ENCODE measurements at regions not wholly inside any gene's neighbourhood (a gene's known extent, or its start where the extent isn't known, plus 50 kb on each side); places are given as distances from the start of the nearest gene placed in this dataset.

DNA sequence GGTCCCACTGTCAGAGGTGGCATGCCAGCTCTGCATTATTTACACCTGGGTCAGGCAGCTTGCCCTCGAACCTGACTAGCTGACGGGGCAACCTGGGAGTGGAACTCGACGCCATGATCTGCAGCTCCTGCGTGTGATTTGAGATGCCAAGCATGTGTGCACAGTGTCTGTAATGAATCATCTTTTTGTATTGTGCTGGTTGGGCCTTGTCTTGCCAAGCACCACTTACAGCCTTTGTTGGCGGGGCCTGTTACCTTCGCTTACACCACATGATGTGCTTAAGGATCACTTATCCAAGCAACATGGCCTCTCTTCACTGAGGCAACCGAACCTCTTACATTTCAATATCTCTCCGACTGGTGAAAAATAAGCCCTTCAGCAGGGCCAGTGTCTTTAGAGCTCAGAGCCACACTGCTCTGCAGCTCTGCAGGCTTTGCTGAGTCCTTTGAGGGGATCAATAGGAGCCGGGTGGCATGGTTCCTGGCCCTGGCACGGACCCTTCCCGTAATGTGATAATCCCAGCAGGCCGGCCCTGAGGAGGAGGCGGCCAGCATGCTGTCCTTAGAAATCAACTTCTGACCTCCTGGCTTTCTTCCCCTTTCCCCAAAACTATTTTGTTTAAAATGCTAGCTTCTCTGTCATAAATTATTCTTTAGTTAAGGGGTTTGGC is 297.7 kb upstream of the CD180 start:
- no peak for DNase-seq
- no peaks in the 10 kb centered on the region for H3K36me3 Mint-ChIP-seq
- peaks cover 0 to 1% of the 10 kb centered on the region in 2 donors for H3K4me1 Mint-ChIP-seq
- H3K4me3 Mint-ChIP-seq: no peak overlapping the region
- no peaks in the 10 kb centered on the region for H3K27me3 Mint-ChIP-seq
- H3K27ac Mint-ChIP-seq: no peak overlapping the region
- peaks cover 0 to 4% of the 10 kb centered on the region in 2 donors for H3K9me3 Mint-ChIP-seq
- ATAC-seq (replicated peaks): no peak

DNA sequence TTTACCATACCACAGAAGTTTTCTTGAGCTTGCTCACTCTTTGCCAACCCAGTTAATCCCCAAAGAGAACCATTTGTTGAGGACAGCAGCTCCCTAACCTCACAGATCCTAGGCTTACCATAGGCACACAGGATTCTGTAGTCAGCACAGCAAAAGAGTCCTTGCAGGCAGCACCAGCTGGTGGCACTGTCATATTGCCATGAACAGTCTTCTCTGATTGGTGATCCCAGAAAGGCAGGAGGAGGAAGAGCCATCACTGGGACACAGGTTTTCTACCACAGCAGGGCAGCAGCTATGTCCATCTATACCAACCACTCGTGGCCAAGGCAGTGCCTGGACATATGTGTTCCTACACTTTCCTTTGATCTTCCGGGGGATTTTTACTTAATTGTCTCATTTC is 297.1 kb upstream of the CD180 start:
- DNase-seq: no peak
- ATAC-seq (replicated peaks): no peak
- H3K9me3 Mint-ChIP-seq: peaks cover 0 to 4% of the 10 kb centered on the region in 2 donors
- H3K36me3 Mint-ChIP-seq: no peaks in the 10 kb centered on the region
- H3K4me1 Mint-ChIP-seq: peaks cover 0 to 1% of the 10 kb centered on the region in 2 donors
- H3K4me3 Mint-ChIP-seq: no peak overlapping the region
- H3K27ac Mint-ChIP-seq: no peak overlapping the region
- H3K27me3 Mint-ChIP-seq: no peaks in the 10 kb centered on the region

DNA sequence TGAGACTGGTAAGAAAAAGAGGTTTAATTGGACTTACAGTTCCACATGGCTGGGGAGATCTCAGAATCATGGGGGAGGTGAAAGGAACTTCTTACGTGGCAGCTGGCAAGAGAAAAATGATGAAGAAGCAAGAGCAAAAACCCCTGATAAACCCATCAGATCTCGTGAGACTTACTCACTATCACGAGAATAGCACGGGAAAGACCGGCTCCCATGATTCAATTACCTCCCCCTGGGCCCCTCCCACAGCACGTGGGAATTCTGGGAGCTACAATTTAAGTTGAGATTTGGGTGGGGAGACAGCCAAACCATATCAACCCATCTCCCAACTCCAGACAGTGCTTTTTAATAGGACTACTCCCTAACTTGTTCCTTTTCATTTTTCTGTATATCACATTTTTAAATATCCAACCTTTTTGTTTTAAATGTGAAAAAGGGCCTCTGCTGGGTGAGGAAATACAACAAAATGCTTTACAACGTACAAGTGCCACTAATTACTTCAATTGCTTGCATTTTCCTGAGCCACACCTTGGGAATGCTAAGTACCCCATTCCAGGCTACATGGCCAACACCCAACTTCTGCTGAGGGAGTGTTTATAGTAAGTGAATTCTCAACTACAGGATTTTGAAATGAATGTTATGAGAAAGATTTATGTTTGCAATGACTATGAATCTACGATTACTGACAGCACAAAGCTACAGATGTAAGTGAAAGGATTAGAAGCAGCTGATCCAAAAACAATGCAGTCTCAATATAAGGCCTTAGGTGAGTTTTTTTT is 294.1 kb upstream of the CD180 start:
- no peak overlapping the region for H3K4me3 Mint-ChIP-seq
- no peak for ATAC-seq (replicated peaks)
- no peaks in the 10 kb centered on the region for H3K36me3 Mint-ChIP-seq

DNA sequence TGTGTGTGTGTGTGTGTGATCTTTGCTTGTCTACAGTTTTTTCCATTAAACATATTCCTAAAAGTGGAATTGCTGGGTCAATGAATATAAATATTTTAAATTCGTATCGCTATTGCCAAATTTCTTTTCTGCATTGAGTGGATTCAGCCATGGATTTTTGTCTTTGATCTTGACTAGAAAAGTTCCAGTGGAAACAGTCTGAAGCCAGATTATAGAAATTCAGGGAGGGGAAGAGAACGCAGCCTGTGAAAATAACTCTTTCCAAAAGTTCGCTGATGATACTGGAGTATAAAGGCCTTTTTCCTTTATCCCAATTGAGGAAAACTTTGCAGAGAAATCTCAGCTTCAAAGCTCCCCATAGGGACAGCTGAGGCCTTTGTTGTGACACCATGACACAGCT is 292.3 kb upstream of the CD180 start:
- Mint-ChIP-seq H3K27me3 (no peaks in the 10 kb centered on the region), H3K36me3 (no peaks in the 10 kb centered on the region), H3K4me3 (no peak overlapping the region), H3K27ac (no peak overlapping the region), H3K4me1 (peaks cover 0 to 1% of the 10 kb centered on the region in 2 donors), H3K9me3 (peaks cover 0 to 5% of the 10 kb centered on the region in 2 donors)
- ATAC-seq (replicated peaks): no peak
- DNase-seq: no peak

More for the DNA sequence above, 294.1 kb upstream of the CD180 start:
- Mint-ChIP-seq H3K27ac (no peak overlapping the region), H3K27me3 (no peaks in the 10 kb centered on the region), H3K9me3 (peaks cover 0 to 4% of the 10 kb centered on the region in 2 donors), H3K4me1 (peaks cover 0 to 1% of the 10 kb centered on the region in 2 donors)
- no peak for DNase-seq

DNA sequence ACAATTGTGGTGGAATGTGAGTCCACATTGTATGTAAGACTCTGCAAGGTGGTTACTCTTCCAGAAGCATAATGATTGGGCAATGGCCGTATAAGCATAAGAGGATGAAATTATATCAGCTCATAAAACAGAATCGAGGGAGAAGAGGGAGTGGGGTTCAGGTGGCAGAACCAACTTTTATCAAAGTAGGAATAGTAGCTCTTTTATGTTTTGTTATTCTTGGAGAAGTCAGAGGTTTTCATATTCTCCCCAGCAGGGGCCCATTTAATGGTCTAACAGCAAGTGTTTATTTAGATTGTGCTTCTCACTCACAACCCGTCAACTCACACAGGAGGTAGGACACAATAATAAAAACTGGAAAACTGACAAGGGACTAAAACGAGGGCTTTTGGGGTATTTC is 291.3 kb upstream of the CD180 start:
- H3K36me3 Mint-ChIP-seq: no peaks in the 10 kb centered on the region
- no peak overlapping the region for H3K4me3 Mint-ChIP-seq
- no peak for DNase-seq
- peaks cover 0 to 1% of the 10 kb centered on the region in 2 donors for H3K4me1 Mint-ChIP-seq
- H3K27me3 Mint-ChIP-seq: peaks cover 0 to 4% of the 10 kb centered on the region in 2 donors
- peaks cover 0 to 5% of the 10 kb centered on the region in 2 donors for H3K9me3 Mint-ChIP-seq
- ATAC-seq (replicated peaks): no peak
- no peak overlapping the region for H3K27ac Mint-ChIP-seq

DNA sequence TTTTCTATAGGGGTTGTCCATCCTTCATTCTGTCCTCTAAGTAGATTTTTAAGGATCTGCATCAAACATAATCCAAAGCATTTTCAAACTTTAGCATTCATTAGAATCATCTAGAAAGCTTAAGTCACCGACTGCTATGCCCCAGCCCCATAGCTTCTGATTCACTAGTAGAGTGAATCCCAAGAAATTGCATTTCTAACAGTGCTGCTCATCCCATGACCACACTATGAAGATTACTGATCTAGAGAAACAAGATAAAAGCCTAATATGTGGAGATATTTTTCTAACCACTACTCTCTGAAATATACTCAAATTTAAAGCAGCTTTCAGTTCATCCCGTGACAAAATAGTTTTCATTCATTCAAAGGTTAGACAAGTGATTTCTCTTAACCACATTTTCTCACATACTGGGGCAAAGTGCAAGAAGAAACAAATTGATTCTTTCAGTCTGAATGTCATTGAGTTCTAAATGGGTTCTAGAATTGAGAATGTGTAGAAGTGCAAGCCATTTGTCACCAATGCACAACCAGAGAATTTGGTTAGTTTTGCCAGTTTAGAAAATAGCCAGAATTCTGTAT is 286.9 kb upstream of the CD180 start:
- peaks cover 0 to 10% of the 10 kb centered on the region in 2 donors for H3K27me3 Mint-ChIP-seq
- no peaks in the 10 kb centered on the region for H3K36me3 Mint-ChIP-seq
- no peaks in the 10 kb centered on the region for H3K4me1 Mint-ChIP-seq
- H3K4me3 Mint-ChIP-seq: no peak overlapping the region
- DNase-seq: no peak
- no peak overlapping the region for H3K27ac Mint-ChIP-seq
- peaks cover 0 to 1% of the 10 kb centered on the region in 2 donors for H3K9me3 Mint-ChIP-seq
- ATAC-seq (replicated peaks): no peak

DNA sequence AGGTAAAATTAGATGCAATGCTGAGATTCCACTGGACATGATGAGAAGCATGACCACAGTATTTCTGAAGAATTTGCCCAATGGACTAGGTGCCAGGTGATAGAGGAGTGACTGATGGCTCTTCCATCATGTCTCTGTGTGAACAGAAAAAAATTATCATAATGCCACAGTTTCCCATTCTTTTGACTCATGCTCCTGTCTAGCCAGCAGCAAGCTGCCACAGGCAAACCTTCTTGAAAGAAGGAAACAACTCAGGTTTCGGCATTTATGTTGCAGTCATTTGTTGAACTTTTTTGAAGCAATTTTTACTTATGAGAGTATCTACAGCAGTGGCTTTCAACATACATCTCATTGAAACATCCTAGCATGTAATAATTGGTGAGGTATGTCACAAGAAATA is 284.8 kb upstream of the CD180 start:
- Mint-ChIP-seq H3K4me1 (no peaks in the 10 kb centered on the region), H3K27me3 (peaks cover 4 to 10% of the 10 kb centered on the region in 2 donors), H3K4me3 (no peak overlapping the region), H3K27ac (no peak overlapping the region), H3K9me3 (peaks cover 0 to 1% of the 10 kb centered on the region in 2 donors), H3K36me3 (no peaks in the 10 kb centered on the region)
- DNase-seq (no peak), ATAC-seq (replicated peaks) (no peak)

DNA sequence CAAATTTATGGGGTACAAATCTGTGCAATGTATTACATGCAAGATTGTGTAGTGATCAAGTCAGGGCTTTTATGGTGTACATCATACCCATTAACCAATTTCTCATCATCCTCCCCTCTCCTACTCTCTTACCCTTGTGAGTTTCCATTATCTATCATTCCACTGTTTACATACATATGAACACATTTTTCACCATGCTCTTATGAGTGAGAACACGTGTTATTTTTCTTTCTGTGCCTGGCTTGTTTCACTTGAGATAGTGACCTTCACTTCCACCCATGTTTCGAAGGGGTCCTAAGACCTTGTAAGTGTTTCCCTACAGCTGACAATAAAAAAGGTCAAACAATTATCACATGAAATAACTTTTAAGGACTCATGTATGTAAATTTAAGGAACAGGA is 281.7 kb upstream of the CD180 start:
- ATAC-seq (replicated peaks) (no peak), DNase-seq (no peak)
- H3K27me3 Mint-ChIP-seq: peaks cover 4 to 6% of the 10 kb centered on the region in 2 donors

DNA sequence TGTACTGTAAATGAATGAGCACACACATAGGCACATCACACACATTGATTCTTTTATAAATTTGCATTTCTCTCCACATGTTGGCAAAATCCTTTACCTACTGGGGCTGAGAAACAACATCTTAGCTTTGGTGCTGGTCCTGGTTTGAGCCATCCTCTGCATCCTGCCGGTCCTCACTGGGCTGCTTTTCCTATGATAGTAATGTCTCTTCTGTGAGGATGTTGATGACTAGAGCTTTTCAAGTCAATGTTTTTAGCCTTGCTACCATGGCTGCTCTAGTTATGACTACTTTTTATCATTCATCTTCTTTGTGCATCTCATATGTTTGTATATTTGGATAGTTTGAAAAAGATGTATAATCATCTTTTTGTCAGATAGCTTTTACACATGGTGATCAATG is 280.4 kb upstream of the CD180 start:
- no peaks in the 10 kb centered on the region for H3K9me3 Mint-ChIP-seq
- H3K36me3 Mint-ChIP-seq: no peaks in the 10 kb centered on the region
- DNase-seq: no peak
- peaks cover 4 to 5% of the 10 kb centered on the region in 2 donors for H3K27me3 Mint-ChIP-seq
- H3K4me1 Mint-ChIP-seq: no peaks in the 10 kb centered on the region
- no peak for ATAC-seq (replicated peaks)
- H3K4me3 Mint-ChIP-seq: no peak overlapping the region
- no peak overlapping the region for H3K27ac Mint-ChIP-seq

More for the DNA sequence above, 281.7 kb upstream of the CD180 start:
- Mint-ChIP-seq H3K4me1 (no peaks in the 10 kb centered on the region), H3K36me3 (no peaks in the 10 kb centered on the region), H3K9me3 (no peaks in the 10 kb centered on the region), H3K27ac (no peak overlapping the region), H3K4me3 (no peak overlapping the region)

DNA sequence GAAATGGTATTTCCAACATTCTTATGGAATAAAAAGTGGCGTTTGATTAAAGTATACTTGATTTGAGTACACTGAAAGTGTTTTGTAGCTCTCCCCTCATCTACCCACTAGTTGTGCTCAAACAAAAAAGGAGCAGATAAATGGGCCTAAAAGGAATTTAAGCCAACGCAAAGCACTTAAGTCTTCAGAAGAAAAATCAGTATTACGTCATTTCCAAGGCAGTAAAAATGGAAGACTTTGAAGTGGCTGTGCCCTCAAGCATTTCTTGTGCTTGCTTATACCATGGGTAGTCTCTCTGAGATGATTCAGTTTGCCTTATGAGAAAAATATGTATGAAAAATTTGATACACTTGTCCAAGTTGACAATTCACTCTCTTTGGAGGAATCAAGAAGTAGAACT is 279.9 kb upstream of the CD180 start:
- no peaks in the 10 kb centered on the region for H3K36me3 Mint-ChIP-seq
- ATAC-seq (replicated peaks): no peak

DNA sequence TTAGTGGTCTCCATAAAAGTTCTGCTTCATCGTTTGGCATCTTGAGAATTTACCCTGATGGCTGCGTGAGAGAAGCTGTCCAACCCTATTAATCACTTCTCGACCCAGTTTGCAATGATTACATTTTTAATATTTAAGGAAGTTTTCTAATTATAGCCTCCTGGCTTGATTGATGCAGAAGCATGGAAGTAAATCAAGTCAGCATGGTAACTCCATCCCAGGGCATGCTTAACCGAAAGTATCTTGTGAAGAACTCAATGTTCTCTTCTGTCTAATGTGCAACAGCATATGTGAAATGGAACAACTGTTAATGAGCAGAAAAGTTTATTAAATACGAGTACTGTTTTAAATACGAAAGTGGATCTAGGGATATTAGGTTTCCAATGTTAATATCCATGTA is 278.9 kb upstream of the CD180 start:
- Mint-ChIP-seq H3K4me1 (no peaks in the 10 kb centered on the region), H3K9me3 (no peaks in the 10 kb centered on the region), H3K36me3 (no peaks in the 10 kb centered on the region), H3K4me3 (no peak overlapping the region), H3K27ac (no peak overlapping the region), H3K27me3 (peaks cover 4 to 5% of the 10 kb centered on the region in 2 donors)
- DNase-seq (no peak), ATAC-seq (replicated peaks) (no peak)

More for the DNA sequence above, 279.9 kb upstream of the CD180 start:
- DNase-seq: no peak
- Mint-ChIP-seq H3K4me1 (no peaks in the 10 kb centered on the region), H3K27ac (no peak overlapping the region), H3K4me3 (no peak overlapping the region), H3K27me3 (peaks cover 4 to 5% of the 10 kb centered on the region in 2 donors), H3K9me3 (no peaks in the 10 kb centered on the region)

DNA sequence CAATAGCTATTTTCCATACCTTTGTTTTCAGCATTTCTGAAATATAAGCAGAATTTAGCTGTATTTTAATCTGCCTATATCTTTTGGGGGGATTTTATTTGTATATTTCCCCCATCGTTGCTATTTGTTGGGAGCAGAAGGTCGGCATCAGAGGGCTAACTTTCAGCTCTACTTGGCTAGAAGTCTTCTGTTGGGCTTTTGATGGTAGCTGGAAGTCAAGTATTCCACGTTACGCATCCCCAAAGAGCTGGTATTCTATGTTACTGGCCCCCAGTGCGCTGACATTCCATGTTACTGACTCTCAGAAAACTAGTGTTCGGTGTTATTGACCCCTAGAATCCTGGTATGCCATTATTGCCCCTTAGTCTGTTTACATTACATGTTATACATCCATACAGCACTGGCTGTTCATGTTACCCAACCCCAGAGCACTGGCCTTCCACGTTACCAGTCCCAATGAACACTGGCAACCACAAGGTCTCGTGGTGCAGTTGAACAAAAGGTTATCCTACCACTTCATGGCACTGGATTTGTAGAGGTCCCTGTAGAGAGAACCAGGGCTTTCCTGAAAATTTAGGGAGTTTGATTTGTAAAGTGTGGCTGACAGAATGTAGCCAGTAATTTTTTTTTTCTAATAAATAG is 278.1 kb upstream of the CD180 start:
- ATAC-seq (replicated peaks): no peak
- Mint-ChIP-seq H3K27me3 (peaks cover 4 to 5% of the 10 kb centered on the region in 2 donors), H3K4me3 (no peak overlapping the region), H3K27ac (no peak overlapping the region), H3K9me3 (no peaks in the 10 kb centered on the region), H3K36me3 (no peaks in the 10 kb centered on the region), H3K4me1 (no peaks in the 10 kb centered on the region)
- DNase-seq: no peak

DNA sequence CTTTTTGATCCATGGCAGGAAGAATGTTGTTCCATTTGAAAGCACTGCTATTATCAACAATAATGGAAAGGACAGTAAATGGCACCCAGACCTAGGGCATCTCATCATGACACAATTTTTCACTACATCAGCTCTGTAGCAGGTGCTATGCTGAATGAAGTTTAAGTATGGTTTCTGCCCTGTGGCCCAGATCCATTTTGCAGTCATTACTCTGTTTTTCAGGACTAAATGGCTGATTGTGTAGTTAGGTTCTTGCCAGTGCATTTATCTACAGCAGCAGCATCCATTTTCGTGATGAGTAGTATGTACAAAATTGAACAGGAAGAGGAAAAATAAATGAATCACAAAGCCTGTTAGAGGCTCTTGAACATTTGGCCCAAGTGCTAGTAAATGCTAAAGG is 270.5 kb upstream of the CD180 start:
- H3K27me3 Mint-ChIP-seq: no peaks in the 10 kb centered on the region
- H3K36me3 Mint-ChIP-seq: no peaks in the 10 kb centered on the region
- H3K4me1 Mint-ChIP-seq: no peaks in the 10 kb centered on the region
- no peak for DNase-seq
- no peak overlapping the region for H3K27ac Mint-ChIP-seq
- ATAC-seq (replicated peaks): no peak
- no peak overlapping the region for H3K4me3 Mint-ChIP-seq
- H3K9me3 Mint-ChIP-seq: no peaks in the 10 kb centered on the region

DNA sequence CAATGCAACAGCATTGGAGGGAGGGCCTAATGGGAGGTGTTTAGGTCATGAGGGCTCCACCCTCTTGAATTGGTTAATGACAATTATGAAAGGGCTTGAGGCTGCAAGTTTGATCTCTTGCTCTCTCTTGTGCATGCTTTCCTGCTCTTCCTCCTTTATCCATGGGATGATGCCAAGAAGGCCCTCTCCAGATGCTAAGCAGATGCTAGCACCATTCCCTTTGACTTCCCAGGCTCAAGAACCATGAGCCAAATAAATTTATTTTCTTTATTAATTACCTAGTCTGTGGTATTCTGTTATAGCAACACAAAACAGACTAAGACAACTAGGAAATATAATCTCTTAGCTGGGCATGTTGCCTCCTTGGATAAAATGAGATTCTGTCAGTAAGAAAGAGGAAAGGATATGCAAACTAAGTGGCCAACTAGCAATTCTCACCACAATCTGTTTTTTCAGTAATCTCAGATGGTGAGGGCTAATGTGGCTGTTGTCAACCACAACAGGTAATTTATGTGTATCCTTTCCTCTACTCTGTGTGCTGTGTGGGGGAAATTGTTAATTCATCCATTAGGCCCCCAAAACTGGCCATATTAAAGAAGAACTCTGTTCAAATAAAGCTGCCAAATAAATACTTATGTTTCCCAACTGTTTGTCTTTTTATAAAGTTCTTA is 269.1 kb upstream of the CD180 start:
- no peaks in the 10 kb centered on the region for H3K36me3 Mint-ChIP-seq
- H3K4me3 Mint-ChIP-seq: no peak overlapping the region
- ATAC-seq (replicated peaks) (no peak), DNase-seq (no peak)
- H3K4me1 Mint-ChIP-seq: no peaks in the 10 kb centered on the region
- no peaks in the 10 kb centered on the region for H3K27me3 Mint-ChIP-seq
- no peaks in the 10 kb centered on the region for H3K9me3 Mint-ChIP-seq
- no peak overlapping the region for H3K27ac Mint-ChIP-seq

Data from stimulated activated naive B cell treated with anti-CD40 and anti-IgM and Interleukin-4, amounts not matched to agents 10 μg/mL and 1 μg/mL and 100 μg/mL, for 72 hours (primary cell).